ENCODE measurements at regions not wholly inside any gene's neighbourhood (a gene's known extent, or its start where the extent isn't known, plus 50 kb on each side); places are given as distances from the start of the nearest gene placed in this dataset.

DNA sequence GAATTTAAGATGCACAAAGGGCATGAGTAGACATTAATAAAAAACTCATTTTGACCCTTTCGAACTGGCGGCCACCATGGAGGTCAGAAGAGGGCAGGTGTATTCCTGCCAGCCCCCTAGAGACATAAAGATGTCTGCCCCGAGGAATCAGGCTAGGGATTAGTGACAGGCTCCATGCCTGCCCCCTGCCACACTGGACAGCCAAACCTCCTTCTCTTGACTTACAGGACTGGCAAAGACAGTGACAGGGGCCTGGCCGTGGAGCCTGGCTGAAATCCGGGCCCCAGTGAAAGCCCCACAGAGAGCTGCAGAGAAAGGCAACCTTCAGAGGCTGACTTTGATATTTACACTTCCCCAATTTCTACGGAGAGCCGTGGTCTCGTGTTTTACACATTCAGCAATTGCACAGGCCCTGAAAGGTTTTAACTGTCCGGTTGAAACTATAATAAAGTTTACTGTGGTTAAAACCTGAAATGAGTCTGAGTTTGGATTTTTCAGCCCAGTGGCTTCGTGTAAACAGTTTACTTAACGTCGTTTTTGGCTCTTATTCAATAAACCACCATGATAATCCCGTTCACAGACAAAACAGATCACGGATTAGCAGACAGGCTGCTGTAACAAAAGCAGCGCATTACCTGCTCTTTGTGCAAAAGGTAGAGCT lies 243.9 kb upstream of the MYOCD start:
- DNase-seq (ENCODE audit: low spot score) (no peak), ATAC-seq (ENCODE audit: low FRiP score) (no peak)
- TF ChIP-seq CTCF (IDR thresholded peaks at IDR 0.05): no peak

GRCh38 chr17:12422651-12423050 lies 243.0 kb upstream of the MYOCD start:
- DNase-seq (ENCODE audit: low spot score): no peak
- ATAC-seq (ENCODE audit: low FRiP score): no peak
- no peak for TF ChIP-seq CTCF (IDR thresholded peaks at IDR 0.05)

DNA sequence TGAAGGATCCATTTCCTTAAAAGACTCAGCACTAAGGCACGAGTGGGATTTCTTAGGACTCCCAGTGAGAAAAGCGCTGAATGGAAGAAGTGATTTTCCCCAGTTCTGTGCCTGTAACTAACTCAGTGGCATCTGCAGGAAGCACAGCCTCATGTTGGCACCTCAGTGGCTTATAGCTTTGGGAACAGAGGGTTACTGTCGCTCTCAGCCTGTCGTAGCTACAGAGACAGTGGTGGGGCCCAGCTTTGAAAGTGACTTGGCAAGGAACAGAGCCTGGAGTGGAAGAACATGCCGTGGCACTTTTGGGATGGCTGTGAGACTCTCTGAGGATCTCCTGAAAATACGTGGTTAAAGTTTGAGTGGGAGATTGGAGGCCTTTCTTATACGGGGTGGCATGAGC lies 242.4 kb upstream of the MYOCD start:
- ATAC-seq (ENCODE audit: low FRiP score) (no peak), DNase-seq (ENCODE audit: low spot score) (no peak)
- no peak for TF ChIP-seq CTCF (IDR thresholded peaks at IDR 0.05)

DNA sequence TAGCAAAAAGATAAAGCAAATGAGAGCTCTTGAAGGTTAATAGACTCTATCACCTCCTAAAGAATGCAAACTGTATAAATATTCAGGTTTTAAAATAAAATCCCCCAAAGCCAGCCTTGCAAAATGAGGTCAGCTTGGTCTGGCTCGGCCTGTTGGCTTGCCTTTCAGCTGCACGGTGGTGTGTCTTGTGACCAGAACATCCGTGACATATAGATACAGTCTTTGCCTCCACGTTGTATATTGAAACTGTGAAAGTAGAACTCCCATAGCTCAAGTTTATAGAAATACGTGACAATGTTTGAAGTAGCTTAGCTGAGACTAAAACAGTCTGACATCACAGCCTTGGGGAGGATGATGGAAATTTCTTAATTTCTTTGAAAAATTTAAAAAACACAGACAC lies 236.6 kb upstream of the MYOCD start:
- TF ChIP-seq CTCF (IDR thresholded peaks at IDR 0.05): no peak
- ATAC-seq (ENCODE audit: low FRiP score): no peak

DNA sequence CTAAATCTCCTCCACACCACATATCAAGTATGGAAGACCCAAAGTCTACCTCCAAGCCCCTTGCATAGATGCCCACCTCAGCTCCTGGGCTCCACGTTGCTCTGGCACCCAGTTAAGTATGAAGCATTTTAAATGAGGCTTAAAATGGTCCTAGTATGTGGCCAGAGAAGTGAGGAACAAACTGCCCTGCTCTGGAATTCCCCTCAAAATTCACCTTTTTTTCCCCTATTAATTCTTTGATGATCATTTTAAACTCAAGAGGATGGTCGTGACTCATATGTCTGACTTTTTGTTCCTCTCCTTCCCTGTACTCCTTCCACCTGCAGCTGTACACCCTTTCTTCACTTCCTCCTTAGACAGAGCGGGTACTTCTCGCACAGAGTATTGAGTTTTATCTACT lies 234.5 kb upstream of the MYOCD start:
- no peak for ATAC-seq (ENCODE audit: low FRiP score)
- TF ChIP-seq CTCF (IDR thresholded peaks at IDR 0.05): no peak
- DNase-seq (ENCODE audit: low spot score): no peak

More for the DNA sequence above, 236.6 kb upstream of the MYOCD start:
- DNase-seq (ENCODE audit: low spot score): no peak

DNA sequence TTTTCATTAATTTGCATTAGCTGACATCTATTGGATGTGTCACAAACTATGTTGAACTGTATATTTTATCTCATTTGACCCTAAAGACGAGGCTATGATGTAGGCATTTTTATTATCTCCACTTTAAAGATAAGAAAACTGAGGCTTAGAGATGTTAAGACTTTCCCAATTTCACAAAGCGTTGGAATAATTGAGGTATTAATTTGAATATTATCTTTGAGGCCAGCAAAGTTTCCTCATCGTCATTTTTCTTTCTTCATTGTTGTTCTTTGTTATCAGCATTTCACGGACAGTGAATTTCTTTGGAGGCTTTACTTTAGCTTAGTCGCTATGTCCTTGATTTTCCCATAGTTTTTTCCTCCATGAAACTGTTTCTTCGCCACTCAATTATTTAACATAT lies 227.5 kb upstream of the MYOCD start:
- DNase-seq (ENCODE audit: low spot score): no peak
- TF ChIP-seq CTCF (IDR thresholded peaks at IDR 0.05): no peak
- ATAC-seq (ENCODE audit: low FRiP score): no peak

- DNase-seq (ENCODE audit: low spot score) (no peak), ATAC-seq (ENCODE audit: low FRiP score) (no peak)
- TF ChIP-seq CTCF (IDR thresholded peaks at IDR 0.05): no peak
Observed at GRCh38 chr17:12438813-12439586, 226.7 kb upstream of the MYOCD start.
